Neural cell (in vitro differentiated cells): ENCODE measurements at regions not wholly inside any gene's neighbourhood (a gene's known extent, or its start where the extent isn't known, plus 50 kb on each side); places are given as distances from the start of the nearest gene placed in this dataset.

Experiments
- CTCF ChIP-seq: fragments of 450-650 bp; IDR thresholded peaks from 2 replicates; pipeline ENCODE4 v1.5.1; 2014; ENCODE audit warnings: antibody characterized with exemption, mild to moderate bottlenecking, moderate library complexity; ENCODE audit not compliant: poor library complexity, severe bottlenecking
- EP300 ChIP-seq: fragments of 450-650 bp; conservative IDR thresholded peaks from 2 replicates; pipeline ENCODE4 v1.6.1; 2014; ENCODE audit warnings: antibody characterized with exemption, mild to moderate bottlenecking, moderate library complexity; ENCODE audit not compliant: poor library complexity, severe bottlenecking
- EZH2 ChIP-seq: fragments of 200-600, 300-800 bp; shearing (Covaris generic), sonication (generic); IDR thresholded peaks from 2 replicates; pipeline ENCODE4 v1.6.1; 2014; ENCODE audit warnings: antibody characterized with exemption, low read length, borderline replicate concordance, mild to moderate bottlenecking; ENCODE audit not compliant: insufficient read depth, poor library complexity, severe bottlenecking
- MXI1 ChIP-seq: fragments of 450-650 bp; conservative IDR thresholded peaks from 2 replicates; pipeline ENCODE4 v1.6.1; 2014; ENCODE audit warnings: antibody characterized with exemption, mild to moderate bottlenecking; ENCODE audit not compliant: poor library complexity, severe bottlenecking
- POLR2AphosphoS5 ChIP-seq: IDR thresholded peaks from 2 replicates; pipeline ENCODE4 v1.6.1; 2012
- RAD21 ChIP-seq: fragments of 450-650 bp; conservative IDR thresholded peaks from 2 replicates; pipeline ENCODE4 v1.6.1; 2014; ENCODE audit warnings: antibody characterized with exemption, mild to moderate bottlenecking, moderate library complexity
- TAF1 ChIP-seq: IDR thresholded peaks from 2 replicates; pipeline ENCODE4 v1.6.1; 2012; ENCODE audit warnings: low read depth
- TF ChIP-seq, protein P1 (sequence below): IDR thresholded peaks from 2 replicates; pipeline ENCODE4 v1.6.1; 2012; ENCODE audit warnings: borderline replicate concordance

GRCh38 chr3:64848127-64848800, 160.5 kb upstream of the ADAMTS9 start:
- TF ChIP-seq CTCF (no peak), EZH2 (no peak), POLR2AphosphoS5 (no peak), MXI1 (no peak), TAF1 (no peak), EP300 (no peak), RAD21 (no peak)
- TF ChIP-seq, protein P1, sequence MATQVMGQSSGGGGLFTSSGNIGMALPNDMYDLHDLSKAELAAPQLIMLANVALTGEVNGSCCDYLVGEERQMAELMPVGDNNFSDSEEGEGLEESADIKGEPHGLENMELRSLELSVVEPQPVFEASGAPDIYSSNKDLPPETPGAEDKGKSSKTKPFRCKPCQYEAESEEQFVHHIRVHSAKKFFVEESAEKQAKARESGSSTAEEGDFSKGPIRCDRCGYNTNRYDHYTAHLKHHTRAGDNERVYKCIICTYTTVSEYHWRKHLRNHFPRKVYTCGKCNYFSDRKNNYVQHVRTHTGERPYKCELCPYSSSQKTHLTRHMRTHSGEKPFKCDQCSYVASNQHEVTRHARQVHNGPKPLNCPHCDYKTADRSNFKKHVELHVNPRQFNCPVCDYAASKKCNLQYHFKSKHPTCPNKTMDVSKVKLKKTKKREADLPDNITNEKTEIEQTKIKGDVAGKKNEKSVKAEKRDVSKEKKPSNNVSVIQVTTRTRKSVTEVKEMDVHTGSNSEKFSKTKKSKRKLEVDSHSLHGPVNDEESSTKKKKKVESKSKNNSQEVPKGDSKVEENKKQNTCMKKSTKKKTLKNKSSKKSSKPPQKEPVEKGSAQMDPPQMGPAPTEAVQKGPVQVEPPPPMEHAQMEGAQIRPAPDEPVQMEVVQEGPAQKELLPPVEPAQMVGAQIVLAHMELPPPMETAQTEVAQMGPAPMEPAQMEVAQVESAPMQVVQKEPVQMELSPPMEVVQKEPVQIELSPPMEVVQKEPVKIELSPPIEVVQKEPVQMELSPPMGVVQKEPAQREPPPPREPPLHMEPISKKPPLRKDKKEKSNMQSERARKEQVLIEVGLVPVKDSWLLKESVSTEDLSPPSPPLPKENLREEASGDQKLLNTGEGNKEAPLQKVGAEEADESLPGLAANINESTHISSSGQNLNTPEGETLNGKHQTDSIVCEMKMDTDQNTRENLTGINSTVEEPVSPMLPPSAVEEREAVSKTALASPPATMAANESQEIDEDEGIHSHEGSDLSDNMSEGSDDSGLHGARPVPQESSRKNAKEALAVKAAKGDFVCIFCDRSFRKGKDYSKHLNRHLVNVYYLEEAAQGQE, result no peak
